Endothelial cell of umbilical vein (primary cell): ENCODE measurements at regions not wholly inside any gene's neighbourhood (a gene's known extent, or its start where the extent isn't known, plus 50 kb on each side); places are given as distances from the start of the nearest gene placed in this dataset.

Experiments used
- BruUV-seq: library from RNA; stranded (reverse); fragments of 400-500 nt; replicated peaks from 2 replicates; lab custom pipeline; 2021; lab: Mats Ljungman, UMichigan
- CTCF ChIA-PET: fragments of 300-600, 350-600 bp; sonication (Branson Sonifier 250); formaldehyde crosslinking; loops from one replicate; lab custom pipeline; 2021; ENCODE audit warnings: antibody characterized with exemption, inconsistent platforms; lab: Charles Lee
- POLR2A ChIA-PET: fragments of 300-600, 350-600 bp; sonication (Branson Sonifier 250); formaldehyde crosslinking; loops from one replicate; lab custom pipeline; 2021; ENCODE audit warnings: antibody characterized with exemption, inconsistent platforms; lab: Charles Lee
- DNase-seq: peaks from one replicate; pipeline ENCODE4 v3.0.0-alpha.2; 2011; ENCODE audit warnings: low read depth, low spot score
- FAIRE-seq: peaks from 2 replicates; lab custom pipeline; 2011; peaks lifted over from hg19 to GRCh38; lab: Jason Lieb, UNC
- H2AFZ ChIP-seq: 2 replicates; pipeline ENCODE4 v1.6.0; 2012; ENCODE audit warnings: low read depth, low read length, control low read depth, inconsistent platforms
- H3K27ac ChIP-seq: 2 replicates; pipeline ENCODE4 v1.5.1; 2011; ENCODE audit warnings: low read depth, mild to moderate bottlenecking, control low read depth, low read length, moderate library complexity; ENCODE audit not compliant: insufficient read depth
- H3K27me3 ChIP-seq, 2 experiments: 2 replicates each; pipeline versions ENCODE4 v1.6.0 to v1.6.1; 2011; ENCODE audit warnings: low read length in 2 of 2, mixed read lengths in 1 of 2; ENCODE audit not compliant: control insufficient read depth in 2 of 2, insufficient read depth in 2 of 2
- H3K36me3 ChIP-seq, 2 experiments: 2 replicates in 1 of 2; 3 replicates in 1 of 2; pipeline ENCODE4 v1.5.1; 2011; ENCODE audit warnings: low read length in 2 of 2, mild to moderate bottlenecking in 1 of 2, moderate library complexity in 1 of 2; ENCODE audit not compliant: control insufficient read depth in 2 of 2, insufficient read depth in 2 of 2; ENCODE audit errors: extremely low read depth in 1 of 2
- H3K4me1 ChIP-seq: 3 replicates; pipeline ENCODE4 v1.5.1; 2011; ENCODE audit warnings: mild to moderate bottlenecking, low read length; ENCODE audit not compliant: control insufficient read depth, insufficient read depth; ENCODE audit errors: extremely low read depth
- H3K4me2 ChIP-seq: 2 replicates; pipeline ENCODE4 v1.6.1; 2011; ENCODE audit warnings: low read length, control low read depth, mixed read lengths; ENCODE audit not compliant: insufficient read depth
- H3K4me3 ChIP-seq, 3 experiments: fragments of 200-600 bp in 1 of 3; sonication (generic), shearing (Covaris generic) in 1 of 3; replicated peaks in 1 of 3; 2 replicates each; pipeline ENCODE4 v1.5.1; 2011 to 2016; ENCODE audit warnings: control low read depth in 3 of 3, low read length in 3 of 3, mild to moderate bottlenecking in 2 of 3, inconsistent platforms in 1 of 3, low read depth in 1 of 3, moderate library complexity in 1 of 3; ENCODE audit not compliant: insufficient read depth in 1 of 3
- H3K79me2 ChIP-seq: 2 replicates; pipeline ENCODE4 v1.6.0; 2012; ENCODE audit warnings: low read length, inconsistent platforms; ENCODE audit not compliant: control insufficient read depth, insufficient read depth
- H3K9ac ChIP-seq: replicated peaks from 2 replicates; pipeline ENCODE3; 2011; ENCODE audit warnings: low read length, control low read depth; ENCODE audit not compliant: insufficient read depth; ENCODE audit errors: extremely low read depth
- H3K9me1 ChIP-seq: replicated peaks from 3 replicates; pipeline ENCODE4 v1.6.0; 2011; ENCODE audit warnings: mild to moderate bottlenecking, low read length; ENCODE audit not compliant: control insufficient read depth, insufficient read depth; ENCODE audit errors: extremely low read depth
- H3K9me3 ChIP-seq: replicated peaks from 2 replicates; pipeline ENCODE4 v1.5.1; 2012; ENCODE audit warnings: low read length, inconsistent platforms; ENCODE audit not compliant: control insufficient read depth, insufficient read depth
- H4K20me1 ChIP-seq: replicated peaks from 2 replicates; pipeline ENCODE3; 2011; ENCODE audit warnings: mild to moderate bottlenecking, low read length; ENCODE audit not compliant: control insufficient read depth, insufficient read depth; ENCODE audit errors: extremely low read depth
- CTCF ChIP-seq, 2 donors: IDR thresholded peaks; 1 replicate in 1 of 2; 2 replicates in 1 of 2; pipeline ENCODE4 v1.5.1; 2011; ENCODE audit warnings: low read length in 2 of 2, mild to moderate bottlenecking in 2 of 2, moderate library complexity in 2 of 2, control low read depth in 1 of 2, inconsistent platforms in 1 of 2, low read depth in 1 of 2; ENCODE audit not compliant: insufficient read depth in 1 of 2; ENCODE audit errors: extremely low read depth in 1 of 2
- EZH2 ChIP-seq: IDR thresholded peaks from 2 replicates; pipeline ENCODE4 v1.6.1; 2012; ENCODE audit warnings: borderline replicate concordance, low read depth, mild to moderate bottlenecking, moderate library complexity, low read length, inconsistent platforms; ENCODE audit not compliant: severe bottlenecking
- FOS ChIP-seq: IDR thresholded peaks from 2 replicates; pipeline ENCODE4 v1.6.1; 2011; ENCODE audit warnings: mild to moderate bottlenecking, low read length, moderate library complexity, borderline replicate concordance; ENCODE audit not compliant: insufficient read depth
- GATA2 ChIP-seq: IDR thresholded peaks from 2 replicates; pipeline ENCODE4 v1.7.0; 2011; ENCODE audit warnings: low read depth, mild to moderate bottlenecking, moderate library complexity, mixed read lengths, low read length; ENCODE audit not compliant: insufficient read length, insufficient read depth
- JUN ChIP-seq: IDR thresholded peaks from 2 replicates; pipeline ENCODE4 v1.6.1; 2011; ENCODE audit warnings: borderline replicate concordance, low read depth; ENCODE audit not compliant: insufficient read length, insufficient read depth
- MAX ChIP-seq: IDR thresholded peaks from 2 replicates; pipeline ENCODE4 v1.6.1; 2011; ENCODE audit not compliant: insufficient read depth, insufficient read length
- MYC ChIP-seq: IDR thresholded peaks from one replicate; pipeline ENCODE4 v1.6.1; 2011; ENCODE audit warnings: mild to moderate bottlenecking, low read depth, low read length
- POLR2A ChIP-seq: IDR thresholded peaks from 2 replicates; pipeline ENCODE4 v1.6.1; 2012; ENCODE audit warnings: low read depth, mild to moderate bottlenecking, control low read depth, low read length
- POLR2AphosphoS5 ChIP-seq: IDR thresholded peaks from 2 replicates; pipeline ENCODE4 v1.6.1; 2012; ENCODE audit warnings: low read depth, mild to moderate bottlenecking, control low read depth, low read length, moderate library complexity; ENCODE audit not compliant: insufficient read depth
- dilution Hi-C: fragments of 300-500 bp; cut with MboI; formaldehyde crosslinking; loops from one replicate; pipeline ENCODE4 v1.15.0; 2019; ENCODE audit warnings: low sequenced_read_pairs; ENCODE audit not compliant: extremely low pct_ligation_motif_present
- intact Hi-C: fragments of 100-400 bp; cut with micrococcal nuclease; formaldehyde crosslinking; loops from one replicate; pipeline ENCODE4 v1.10.0; 2022

- Histone ChIP-seq H2AFZ (no peak overlapping the region), H3K27ac (no peak overlapping the region), H4K20me1 (no peaks in the 10 kb centered on the region), H3K36me3 (no peaks in the 10 kb centered on the region), H3K9ac (no peak overlapping the region), H3K79me2 (no peaks in the 10 kb centered on the region), H3K9me1 (no peaks in the 10 kb centered on the region), H3K4me2 (no peak overlapping the region), H3K4me3 (no peak overlapping the region), H3K9me3 (no peaks in the 10 kb centered on the region), H3K27me3 (peaks cover 2 to 8% of the 10 kb centered on the region in 2 experiments), H3K4me1 (no peaks in the 10 kb centered on the region)
- intact Hi-C loops = no loop called here
- DNase-seq = no peak
- ChIA-PET CTCF (interaction anchor here (0.6 to 2.1 kb wide), 3 partner anchors 10 to 96 kb away, joined by 3 to 5 read pairs (median 3); no protein-coding TSS in a partner anchor), POLR2A (no interaction called here)
- FAIRE-seq = no peak
- dilution Hi-C loops = no loop called here
- no TSS peak for BruUV-seq
- TF ChIP-seq JUN (no peak), POLR2A (no peak), EZH2 (no peak), MAX (no peak)
Measured at GRCh38 chr1:78385744-78386462, 104.9 kb upstream of the PTGFR start.

- Histone ChIP-seq H3K4me1 (no peaks in the 10 kb centered on the region), H3K4me3 (no peak overlapping the region), H3K9me1 (no peaks in the 10 kb centered on the region), H3K79me2 (no peaks in the 10 kb centered on the region), H3K27me3 (peaks cover 2 to 8% of the 10 kb centered on the region in 2 experiments), H2AFZ (no peak overlapping the region), H4K20me1 (no peaks in the 10 kb centered on the region), H3K27ac (no peak overlapping the region), H3K4me2 (no peak overlapping the region), H3K9me3 (no peaks in the 10 kb centered on the region), H3K9ac (no peak overlapping the region), H3K36me3 (no peaks in the 10 kb centered on the region)
- FAIRE-seq (no peak), DNase-seq (no peak)
- CTCF ChIA-PET = interaction anchor here (2.1 kb wide), 1 partner anchor 54 kb away, joined by 5 read pairs; no protein-coding TSS in a partner anchor
- TF ChIP-seq GATA2 (no peak), EZH2 (no peak), CTCF (IDR thresholded peaks at IDR 0.05; ENCODE audit: extremely low read depth in 1 of 2, insufficient read depth in 1 of 2, low read depth in 1 of 2, low read length in 2 of 2) (no peak), POLR2AphosphoS5 (no peak), MAX (no peak), POLR2A (no peak), MYC (no peak), JUN (no peak), FOS (no peak)
- BruUV-seq = no TSS peak
- dilution Hi-C loops (no loop called here), intact Hi-C loops (no loop called here)
- POLR2A ChIA-PET = no interaction called here
Measured at GRCh38 chr1:78387201-78387600, 103.6 kb upstream of the PTGFR start.
